Activated T-helper 17 cell treated with anti-CD3 and anti-CD28 coated beads, Interleukin-2, amount 50 U/mL, for 72 hours (primary cell): ENCODE measurements at regions not wholly inside any gene's neighbourhood (a gene's known extent, or its start where the extent isn't known, plus 50 kb on each side); places are given as distances from the start of the nearest gene placed in this dataset.

Source experiments
- ATAC-seq: fragments of 150-1000 bp; cut with Tn5 transposase; replicated peaks from 2 replicates; pipeline ENCODE4 v1.10.0; 2021; ENCODE audit warnings: mild to moderate bottlenecking, moderate library complexity
- H3K27ac Mint-ChIP-seq: one replicate; pipeline ENCODE4 v1.8.0; 2022; ENCODE audit warnings: mixed read lengths
- H3K27me3 Mint-ChIP-seq: one replicate; pipeline ENCODE4 v1.8.0; 2022; ENCODE audit warnings: mixed read lengths
- H3K36me3 Mint-ChIP-seq: one replicate; pipeline ENCODE4 v1.8.0; 2022; ENCODE audit warnings: low read depth, mild to moderate bottlenecking, mixed read lengths
- H3K4me1 Mint-ChIP-seq: one replicate; pipeline ENCODE4 v1.8.0; 2022; ENCODE audit warnings: mixed read lengths
- H3K4me3 Mint-ChIP-seq: one replicate; pipeline ENCODE4 v1.8.0; 2022; ENCODE audit warnings: mild to moderate bottlenecking, mixed read lengths
- H3K9me3 Mint-ChIP-seq: one replicate; pipeline ENCODE4 v1.8.0; 2022; ENCODE audit warnings: mixed read lengths

- Mint-ChIP-seq H3K36me3 (no peaks in the 10 kb centered on the region), H3K4me3 (no peak overlapping the region), H3K9me3 (no peaks in the 10 kb centered on the region), H3K27me3 (peaks cover 14% of the 10 kb centered on the region), H3K27ac (no peak overlapping the region), H3K4me1 (no peaks in the 10 kb centered on the region)
- no peak for ATAC-seq
These were observed 215.4 kb upstream of the RTL1 start for GRCh38 chr14:101118746-101119591.

- ATAC-seq, result no peak
- Mint-ChIP-seq H3K27ac (no peak overlapping the region), H3K4me1 (no peaks in the 10 kb centered on the region), H3K9me3 (no peaks in the 10 kb centered on the region), H3K27me3 (peaks cover 14% of the 10 kb centered on the region), H3K4me3 (no peak overlapping the region), H3K36me3 (no peaks in the 10 kb centered on the region)
These were observed 216.5 kb upstream of the RTL1 start for GRCh38 chr14:101119830-101120571.

GRCh38 chr14:101120641-101121507 is 217.4 kb upstream of the RTL1 start:
- peaks cover 14% of the 10 kb centered on the region for H3K27me3 Mint-ChIP-seq
- H3K4me1 Mint-ChIP-seq, result no peaks in the 10 kb centered on the region
- H3K4me3 Mint-ChIP-seq, result no peak overlapping the region
- no peak overlapping the region for H3K27ac Mint-ChIP-seq
- H3K36me3 Mint-ChIP-seq, result no peaks in the 10 kb centered on the region
- ATAC-seq, result peak; percentile 40
- H3K9me3 Mint-ChIP-seq, result no peaks in the 10 kb centered on the region

GRCh38 chr14:101121508-101122139 is 218.1 kb upstream of the RTL1 start:
- Mint-ChIP-seq H3K9me3 (no peaks in the 10 kb centered on the region), H3K36me3 (no peaks in the 10 kb centered on the region), H3K27ac (no peak overlapping the region), H3K27me3 (peaks cover 14% of the 10 kb centered on the region), H3K4me3 (no peak overlapping the region), H3K4me1 (no peaks in the 10 kb centered on the region)
- no peak for ATAC-seq

GRCh38 chr14:101122237-101123141 is 219.0 kb upstream of the RTL1 start:
- Mint-ChIP-seq H3K9me3 (no peaks in the 10 kb centered on the region), H3K4me3 (no peak overlapping the region), H3K4me1 (no peaks in the 10 kb centered on the region), H3K36me3 (no peaks in the 10 kb centered on the region), H3K27ac (no peak overlapping the region), H3K27me3 (peaks cover 12% of the 10 kb centered on the region)
- no peak for ATAC-seq

- ATAC-seq, result no peak
- Mint-ChIP-seq H3K9me3 (peaks cover 3% of the 10 kb centered on the region), H3K27ac (no peak overlapping the region), H3K36me3 (no peaks in the 10 kb centered on the region), H3K27me3 (peaks cover 14% of the 10 kb centered on the region), H3K4me1 (no peaks in the 10 kb centered on the region), H3K4me3 (no peak overlapping the region)
These were observed 220.3 kb upstream of the RTL1 start for GRCh38 chr14:101123618-101124510.

- ATAC-seq, result no peak
- peaks cover 3% of the 10 kb centered on the region for H3K9me3 Mint-ChIP-seq
These were observed 221.3 kb upstream of the RTL1 start for GRCh38 chr14:101124815-101125214.

GRCh38 chr14:101125313-101125712 is 221.8 kb upstream of the RTL1 start:
- Mint-ChIP-seq H3K36me3 (no peaks in the 10 kb centered on the region), H3K27me3 (peaks cover 23% of the 10 kb centered on the region), H3K4me3 (no peak overlapping the region), H3K4me1 (no peaks in the 10 kb centered on the region), H3K9me3 (peaks cover 3% of the 10 kb centered on the region), H3K27ac (no peak overlapping the region)
- ATAC-seq, result no peak

More at GRCh38 chr14:101124815-101125214, 221.3 kb upstream of the RTL1 start:
- H3K4me1 Mint-ChIP-seq, result no peaks in the 10 kb centered on the region
- no peak overlapping the region for H3K4me3 Mint-ChIP-seq
- H3K27ac Mint-ChIP-seq, result no peak overlapping the region
- H3K27me3 Mint-ChIP-seq, result peaks cover 18% of the 10 kb centered on the region
- no peaks in the 10 kb centered on the region for H3K36me3 Mint-ChIP-seq

GRCh38 chr14:101125719-101126651 is 222.5 kb upstream of the RTL1 start:
- Mint-ChIP-seq H3K36me3 (no peaks in the 10 kb centered on the region), H3K4me3 (no peak overlapping the region), H3K9me3 (peaks cover 3% of the 10 kb centered on the region), H3K27me3 (peaks cover 27% of the 10 kb centered on the region), H3K4me1 (no peaks in the 10 kb centered on the region), H3K27ac (no peak overlapping the region)
- no peak for ATAC-seq

- H3K4me1 Mint-ChIP-seq, result no peaks in the 10 kb centered on the region
- no peak for ATAC-seq
- H3K9me3 Mint-ChIP-seq, result peaks cover 3% of the 10 kb centered on the region
- no peak overlapping the region for H3K4me3 Mint-ChIP-seq
- H3K27me3 Mint-ChIP-seq, result peaks cover 29% of the 10 kb centered on the region
- no peak overlapping the region for H3K27ac Mint-ChIP-seq
- no peaks in the 10 kb centered on the region for H3K36me3 Mint-ChIP-seq
These were observed 223.2 kb upstream of the RTL1 start for GRCh38 chr14:101126731-101127130.

GRCh38 chr14:101127224-101127623 is 223.7 kb upstream of the RTL1 start:
- H3K27ac Mint-ChIP-seq, result no peak overlapping the region
- no peaks in the 10 kb centered on the region for H3K36me3 Mint-ChIP-seq
- no peak overlapping the region for H3K4me3 Mint-ChIP-seq
- no peaks in the 10 kb centered on the region for H3K4me1 Mint-ChIP-seq
- H3K27me3 Mint-ChIP-seq, result peaks cover 29% of the 10 kb centered on the region
- H3K9me3 Mint-ChIP-seq, result peaks cover 3% of the 10 kb centered on the region
- no peak for ATAC-seq
